ENCODE measurements at regions not wholly inside any gene's neighbourhood (a gene's known extent, or its start where the extent isn't known, plus 50 kb on each side); places are given as distances from the start of the nearest gene placed in this dataset.

GRCh38 chr6:144619966-144620365 lies 334.8 kb downstream of the UTRN start:
- no peak for TF ChIP-seq CTCF (IDR thresholded peaks at IDR 0.05; ENCODE audit: low read depth, low read length, poor library complexity, severe bottlenecking)
- no peak for TF ChIP-seq EZH2phosphoT487 (IDR thresholded peaks at IDR 0.05; ENCODE audit: borderline replicate concordance, low read length)
